H9 (cell line): ENCODE measurements at regions not wholly inside any gene's neighbourhood (a gene's known extent, or its start where the extent isn't known, plus 50 kb on each side); places are given as distances from the start of the nearest gene placed in this dataset.

Experiments used
- DNase-seq: peaks from one replicate; pipeline ENCODE4 v3.0.0-alpha.2; 2017
- H2AFZ ChIP-seq: one replicate; pipeline ENCODE4 v1.6.1; 2013; ENCODE audit warnings: mild to moderate bottlenecking, low read length, control low read depth, moderate library complexity
- H2AK5ac ChIP-seq: 2 replicates; pipeline ENCODE4 v1.6.1; 2013; ENCODE audit warnings: low read length, control low read depth, mixed read lengths; ENCODE audit not compliant: insufficient read length
- H2BK120ac ChIP-seq: one replicate; pipeline ENCODE4 v1.6.1; 2013; ENCODE audit warnings: low read depth, mild to moderate bottlenecking, low read length, control low read depth, inconsistent platforms; ENCODE audit not compliant: poor library complexity, severe bottlenecking
- H2BK12ac ChIP-seq: 2 replicates; pipeline ENCODE4 v1.6.1; 2013; ENCODE audit warnings: low read length, control low read depth, mixed read lengths, low read depth; ENCODE audit not compliant: insufficient read length
- H2BK15ac ChIP-seq: 2 replicates; pipeline ENCODE4 v1.6.1; 2013; ENCODE audit warnings: low read depth, low read length, control low read depth
- H2BK20ac ChIP-seq: one replicate; pipeline ENCODE4 v1.6.1; 2013; ENCODE audit warnings: low read depth, mild to moderate bottlenecking, low read length, control low read depth, inconsistent platforms; ENCODE audit not compliant: poor library complexity, severe bottlenecking
- H2BK5ac ChIP-seq: 2 replicates; pipeline ENCODE4 v1.6.1; 2013; ENCODE audit warnings: low read length, control low read depth, mixed read lengths; ENCODE audit not compliant: insufficient read length
- H3K14ac ChIP-seq: 2 replicates; pipeline ENCODE4 v1.6.1; 2013; ENCODE audit warnings: low read length, control low read depth; ENCODE audit not compliant: insufficient read depth
- H3K18ac ChIP-seq: 2 replicates; pipeline ENCODE4 v1.6.1; 2013; ENCODE audit warnings: low read depth, mild to moderate bottlenecking, mixed read lengths, low read length, control low read depth; ENCODE audit not compliant: insufficient read length
- H3K23ac ChIP-seq: 2 replicates; pipeline ENCODE4 v1.6.1; 2013; ENCODE audit warnings: low read length, control low read depth, mixed read lengths, low read depth; ENCODE audit not compliant: insufficient read length
- H3K23me2 ChIP-seq: 2 replicates; pipeline ENCODE4 v1.6.1; 2013; ENCODE audit warnings: low read depth, mild to moderate bottlenecking, mixed read lengths, low read length, control low read depth; ENCODE audit not compliant: insufficient read length, poor library complexity, severe bottlenecking
- H3K27ac ChIP-seq: 2 replicates; pipeline ENCODE4 v1.5.1; 2013; ENCODE audit warnings: low read length, control low read depth, mixed read lengths, low read depth; ENCODE audit not compliant: insufficient read length
- H3K27me3 ChIP-seq: 2 replicates; pipeline ENCODE4 v1.6.1; 2013; ENCODE audit warnings: low read length, control low read depth, inconsistent platforms; ENCODE audit not compliant: insufficient read depth
- H3K4ac ChIP-seq: 2 replicates; pipeline ENCODE4 v1.6.1; 2013; ENCODE audit warnings: low read depth, mild to moderate bottlenecking, control low read depth, inconsistent platforms, low read length, moderate library complexity
- H3K4me1 ChIP-seq: 2 replicates; pipeline ENCODE4 v1.6.1; 2013; ENCODE audit warnings: low read length, control low read depth, inconsistent platforms; ENCODE audit not compliant: insufficient read depth
- H3K4me2 ChIP-seq: 2 replicates; pipeline ENCODE4 v1.6.1; 2013; ENCODE audit warnings: low read length, control low read depth, mixed read lengths; ENCODE audit not compliant: insufficient read length, insufficient read depth
- H3K56ac ChIP-seq: 2 replicates; pipeline ENCODE4 v1.6.1; 2013; ENCODE audit warnings: low read depth, mild to moderate bottlenecking, mixed read lengths, low read length, control low read depth; ENCODE audit not compliant: insufficient read length
- H3K79me1 ChIP-seq: 2 replicates; pipeline ENCODE4 v1.6.1; 2013; ENCODE audit warnings: low read depth, mild to moderate bottlenecking, moderate library complexity, low read length, control low read depth, inconsistent platforms; ENCODE audit not compliant: insufficient read depth, poor library complexity, severe bottlenecking
- H3K79me2 ChIP-seq: 2 replicates; pipeline ENCODE4 v1.6.1; 2013; ENCODE audit warnings: low read length, control low read depth, inconsistent platforms; ENCODE audit not compliant: insufficient read depth
- H3K9ac ChIP-seq: 2 replicates; pipeline ENCODE4 v1.6.1; 2013; ENCODE audit warnings: low read length, control low read depth, mixed read lengths; ENCODE audit not compliant: insufficient read length; ENCODE audit errors: extremely low read depth
- H3K9me3 ChIP-seq: one replicate; pipeline ENCODE4 v1.6.1; 2013; ENCODE audit warnings: low read depth, low read length, inconsistent platforms; ENCODE audit not compliant: control insufficient read depth
- H3T11ph ChIP-seq: one replicate; pipeline ENCODE4 v1.6.1; 2013; ENCODE audit warnings: mild to moderate bottlenecking, low read length, control low read depth, inconsistent platforms
- H4K20me1 ChIP-seq: one replicate; pipeline ENCODE4 v1.6.1; 2013; ENCODE audit not compliant: control insufficient read depth, insufficient read length, insufficient read depth
- H4K5ac ChIP-seq: 2 replicates; pipeline ENCODE4 v1.6.1; 2013; ENCODE audit warnings: low read depth, mild to moderate bottlenecking, mixed read lengths, low read length, control low read depth; ENCODE audit not compliant: insufficient read length
- H4K8ac ChIP-seq: replicated peaks from 2 replicates; pipeline ENCODE4 v1.6.1; 2013; ENCODE audit warnings: low read length, control low read depth, mixed read lengths, low read depth; ENCODE audit not compliant: insufficient read length
- H4K91ac ChIP-seq: 2 replicates; pipeline ENCODE4 v1.6.1; 2013; ENCODE audit warnings: low read depth, mild to moderate bottlenecking, moderate library complexity, mixed read lengths, low read length, control low read depth; ENCODE audit not compliant: insufficient read length
- H3K27ac Mint-ChIP-seq, 3 experiments: 2 replicates in 2 of 3; 3 replicates in 1 of 3; pipeline ENCODE4 v1.8.0; 2020 to 2021; ENCODE audit warnings: mixed read lengths in 3 of 3, mild to moderate bottlenecking in 1 of 3, moderate library complexity in 1 of 3
- H3K27me3 Mint-ChIP-seq: 2 replicates; pipeline ENCODE4 v1.8.0; 2021; ENCODE audit warnings: low read depth, mild to moderate bottlenecking, moderate library complexity, mixed read lengths
- H3K36me3 Mint-ChIP-seq, 3 experiments: 2 replicates in 2 of 3; 3 replicates in 1 of 3; pipeline ENCODE4 v1.8.0; 2020 to 2021; ENCODE audit warnings: low read depth in 3 of 3, mixed read lengths in 3 of 3; ENCODE audit not compliant: insufficient read depth in 1 of 3
- H3K4me1 Mint-ChIP-seq, 2 experiments: 2 replicates each; pipeline ENCODE4 v1.8.0; 2020; ENCODE audit warnings: mixed read lengths in 2 of 2
- H3K4me3 Mint-ChIP-seq, 2 experiments: 2 replicates in 1 of 2; 3 replicates in 1 of 2; pipeline ENCODE4 v1.8.0; 2020 to 2021; ENCODE audit warnings: mild to moderate bottlenecking in 2 of 2, mixed read lengths in 2 of 2, moderate library complexity in 1 of 2
- H3K9me3 Mint-ChIP-seq, 2 experiments: 2 replicates in 1 of 2; 3 replicates in 1 of 2; pipeline ENCODE4 v1.8.0; 2020; ENCODE audit warnings: mild to moderate bottlenecking in 2 of 2, mixed read lengths in 2 of 2, moderate library complexity in 1 of 2
- CTCF ChIP-seq: fragments of 200-600 bp; sonication (generic); conservative IDR thresholded peaks from 3 replicates; pipeline ENCODE4 v1.8.0; 2021; ENCODE audit warnings: antibody characterized with exemption, mild to moderate bottlenecking
- WGBS: extraction: QIAGEN DNeasy Blood & Tissue Kit; methylation state at CpG from one replicate; pipeline ENCODE4 v1.1.7; 2013; ENCODE audit warnings: missing lambda C conversion rate, low lambda C conversion rate, mixed read lengths; ENCODE audit not compliant: insufficient read length; ENCODE audit errors: extremely low coverage; 5-methylcytosine and 5-hydroxymethylcytosine counted together

- Mint-ChIP-seq H3K36me3 (no peaks in the 10 kb centered on the region), H3K4me1 (peaks cover 3 to 4% of the 10 kb centered on the region in 2 experiments), H3K27me3 (no peaks in the 10 kb centered on the region), H3K27ac (no peak overlapping the region), H3K9me3 (no peaks in the 10 kb centered on the region), H3K4me3 (no peak overlapping the region)
- Histone ChIP-seq H2BK20ac (no peak overlapping the region), H2BK5ac (no peak overlapping the region), H3K4me2 (no peak overlapping the region), H2BK12ac (no peak overlapping the region), H3K23ac (no peak overlapping the region), H4K20me1 (no peaks in the 10 kb centered on the region), H4K8ac (no peak overlapping the region), H3K27ac (no peak overlapping the region), H2BK120ac (no peak overlapping the region), H3K9ac (no peak overlapping the region), H2AFZ (no peak overlapping the region), H4K5ac (no peak overlapping the region), H3K4ac (no peak overlapping the region), H3K4me1 (no peaks in the 10 kb centered on the region), H3K9me3 (no peaks in the 10 kb centered on the region), H3K79me2 (no peaks in the 10 kb centered on the region), H3K79me1 (no peaks in the 10 kb centered on the region), H2AK5ac (no peak overlapping the region), H3K23me2 (no peaks in the 10 kb centered on the region), H2BK15ac (no peak overlapping the region), H4K91ac (no peak overlapping the region), H3K18ac (no peak overlapping the region), H3K14ac (no peak overlapping the region), H3K27me3 (no peaks in the 10 kb centered on the region), H3K56ac (no peak overlapping the region), H3T11ph (no peak overlapping the region)
- no CpG with 5 or more reads among the region's 1 CpG for WGBS
- TF ChIP-seq CTCF = no peak
- no peak for DNase-seq
Observed at GRCh38 chr2:163231666-163232065, 393.1 kb upstream of the KCNH7 start.
